ENCODE measurements at regions not wholly inside any gene's neighbourhood (a gene's known extent, or its start where the extent isn't known, plus 50 kb on each side); places are given as distances from the start of the nearest gene placed in this dataset.
"Not testable (repeated sequence)": the region's sequence is repeated elsewhere in the genome, so short reads cannot be mapped to it uniquely, and the experiment has no call there.

DNA sequence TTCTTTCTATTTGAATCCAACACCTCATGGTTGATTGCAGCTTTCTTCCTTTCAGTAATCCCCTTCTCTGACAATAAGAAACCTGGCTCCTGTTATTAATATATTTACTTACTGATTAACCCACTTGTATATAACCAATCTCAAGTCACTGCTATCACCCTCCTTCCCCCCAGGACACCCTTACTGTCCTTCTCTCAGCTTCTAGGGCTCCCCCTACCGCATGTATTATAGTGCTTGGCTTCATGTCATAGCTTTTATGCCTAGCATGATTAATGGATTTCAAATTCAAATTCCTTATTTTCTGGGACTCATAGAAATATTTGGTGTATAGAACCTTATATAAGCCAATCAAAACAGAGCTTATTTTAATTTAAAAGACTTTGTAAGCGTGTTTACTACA is 75.7 kb upstream of the BNIP2 start:
- no peak for DNase-seq

DNA sequence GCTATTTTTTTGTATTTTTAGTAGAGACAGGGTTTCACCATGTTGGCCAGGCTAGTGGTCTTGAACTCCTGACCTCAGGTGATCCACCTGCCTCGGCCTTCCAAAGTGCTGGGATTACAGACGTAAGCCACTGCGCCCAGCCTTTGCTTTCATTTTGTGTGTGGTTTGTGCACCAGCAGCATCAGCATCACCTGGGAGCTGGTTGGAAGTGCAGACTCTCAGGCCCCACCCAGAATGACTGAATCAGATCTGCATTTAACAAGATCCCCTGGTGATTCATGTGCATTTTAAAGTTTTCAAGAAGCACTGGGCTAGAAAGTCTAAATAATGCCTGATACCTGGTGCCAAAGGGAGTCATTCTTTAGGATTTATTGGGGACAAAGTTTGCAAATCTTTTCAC is 73.4 kb upstream of the BNIP2 start:
- DNase-seq: no peak

DNA sequence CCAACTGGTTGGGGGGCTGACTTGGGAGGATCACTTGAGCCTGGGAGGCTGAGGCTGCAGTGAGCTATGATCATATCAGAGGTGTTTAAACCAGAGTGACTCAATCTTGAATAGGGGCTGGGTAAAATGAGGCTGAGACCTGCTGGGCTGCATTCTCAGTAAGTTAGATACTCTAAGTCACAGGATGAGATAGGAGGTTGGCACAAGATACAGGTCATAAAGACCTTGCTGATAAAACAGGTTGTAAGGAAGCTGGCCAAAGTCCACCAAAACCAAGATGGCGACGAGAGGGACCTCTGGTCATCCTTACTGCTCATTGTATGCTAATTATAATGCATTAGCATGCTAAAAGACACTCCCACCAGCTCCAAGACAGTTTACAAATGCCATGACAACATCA is 71.1 kb upstream of the BNIP2 start:
- DNase-seq: not testable (repeated sequence)

DNA sequence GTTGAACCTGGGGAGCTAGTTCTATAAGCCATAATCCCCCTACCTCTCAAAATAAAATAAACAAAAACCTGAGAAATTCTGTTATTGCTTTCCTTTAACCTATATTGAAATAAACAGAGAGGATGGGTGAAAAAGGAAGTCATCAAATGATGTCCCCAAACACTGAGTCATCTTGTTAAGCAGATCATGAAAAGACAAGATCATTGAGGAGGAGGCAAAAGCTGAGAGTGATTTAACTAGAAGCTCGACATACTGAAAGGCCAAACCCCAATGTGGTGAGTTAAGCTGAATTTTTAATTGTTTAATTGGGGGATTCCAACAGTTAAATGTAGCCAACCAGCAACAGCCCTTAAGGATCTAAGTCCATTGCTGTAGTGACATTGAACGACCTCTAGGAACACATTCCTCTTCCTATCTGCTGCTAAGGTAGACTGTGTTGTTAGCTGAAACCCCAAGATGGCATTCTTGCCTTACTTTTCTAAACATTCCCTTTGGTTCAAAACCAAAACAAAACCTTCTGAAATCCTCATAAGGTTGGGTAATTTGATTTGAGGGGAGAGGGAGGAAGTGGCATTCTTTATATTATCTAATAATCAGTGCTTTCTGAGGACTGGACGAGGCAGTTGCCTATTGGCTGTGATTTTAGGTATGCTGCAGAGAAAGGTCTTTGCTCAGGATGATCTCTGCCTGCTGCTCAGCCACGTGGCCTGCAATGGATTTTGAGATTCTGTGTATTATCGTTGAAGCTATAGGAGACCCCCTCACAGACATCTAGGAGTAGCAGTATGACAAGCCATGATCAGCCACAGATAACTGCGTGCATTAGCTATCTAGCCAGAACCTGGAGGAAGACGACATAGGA is 62.7 kb upstream of the BNIP2 start:
- no peak for DNase-seq

DNA sequence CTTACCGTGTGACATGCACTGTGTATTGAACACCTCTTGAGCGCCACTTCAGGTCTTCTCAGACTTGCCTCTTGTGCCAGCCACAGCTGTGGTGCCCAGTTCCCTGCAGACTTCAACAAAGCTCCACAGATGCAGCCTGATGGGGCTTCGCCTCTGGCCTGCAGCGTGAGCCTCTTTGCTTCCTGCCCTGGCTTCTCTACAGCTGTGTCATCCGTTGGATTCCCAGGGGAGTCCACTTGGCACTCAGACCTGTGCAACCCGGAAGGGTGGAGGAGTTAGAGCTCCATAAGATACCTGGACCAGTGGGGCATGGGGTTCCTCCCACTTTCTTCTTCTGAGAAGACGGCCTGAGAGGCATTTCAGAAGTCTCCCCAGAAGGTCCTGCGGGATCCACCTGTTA is 57.7 kb upstream of the BNIP2 start:
- no peak for DNase-seq

DNA sequence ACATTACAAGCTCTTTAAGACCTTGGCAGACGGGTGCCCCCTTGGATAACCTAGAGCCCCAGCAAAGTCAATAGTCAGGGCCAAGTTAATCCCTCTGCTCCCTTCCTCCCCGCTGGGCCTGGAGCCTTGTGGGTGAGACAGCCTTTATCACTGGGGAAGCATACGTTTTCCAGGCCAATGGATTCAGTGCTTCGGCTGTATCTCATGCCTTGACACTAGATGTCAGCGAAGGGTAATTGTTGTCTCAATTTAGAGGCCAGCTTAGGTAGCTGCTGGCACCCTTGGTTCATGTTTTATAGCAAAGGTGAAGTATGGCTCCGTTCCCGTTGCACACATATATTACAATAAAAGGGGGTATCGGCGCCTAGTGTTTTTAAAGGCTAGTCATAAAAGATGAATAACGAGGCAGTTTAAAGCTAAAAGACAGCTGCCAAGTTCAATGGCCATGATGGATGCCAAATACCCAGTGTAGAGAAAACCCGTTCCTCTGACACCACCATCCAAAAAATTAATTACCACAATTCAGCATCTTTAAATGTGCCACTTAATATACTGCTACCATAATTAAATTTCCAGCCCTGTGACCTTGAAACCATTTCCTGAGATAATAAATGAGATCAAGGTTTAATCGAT is 52.3 kb upstream of the BNIP2 start:
- DNase-seq: no peak

DNA sequence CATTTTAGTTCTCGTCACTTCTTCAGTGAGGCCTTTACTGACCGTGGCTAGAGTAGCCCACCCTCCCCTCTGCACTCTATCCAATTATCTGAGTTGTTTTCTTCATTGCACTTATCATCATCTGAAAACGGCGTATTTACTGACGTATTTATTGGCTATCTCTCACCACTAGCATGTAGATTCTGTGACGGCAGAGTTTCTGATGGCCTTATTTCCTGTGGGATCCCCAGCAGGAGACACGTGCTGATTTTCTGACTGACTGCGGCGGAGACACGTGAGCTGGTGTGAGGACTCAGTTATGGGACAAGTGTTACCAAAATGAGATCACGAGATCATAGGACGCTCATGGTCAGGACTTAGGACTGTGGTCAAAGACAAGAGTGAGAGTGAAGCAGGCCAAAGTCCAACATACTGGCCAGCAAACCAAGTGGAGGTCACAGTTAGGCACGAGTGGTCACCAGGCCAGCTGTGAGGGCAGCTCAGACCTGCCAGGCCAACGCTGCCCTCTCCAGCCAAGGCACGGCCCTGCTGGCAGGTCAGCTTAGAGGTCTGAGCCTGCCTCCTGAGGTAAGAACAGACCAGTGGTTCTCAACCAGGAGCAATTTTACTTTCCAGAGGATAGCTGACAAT is 50.6 kb upstream of the BNIP2 start:
- no peak for DNase-seq

Data from stimulated activated CD4-positive, alpha-beta T cell treated with anti-CD3 and anti-CD28 coated beads, Interleukin-4, amount 100 ng/mL, for 24 hours (primary cell).